H9 (cell line): ENCODE measurements at regions not wholly inside any gene's neighbourhood (a gene's known extent, or its start where the extent isn't known, plus 50 kb on each side); places are given as distances from the start of the nearest gene placed in this dataset.

Source experiments
- DNase-seq: peaks from one replicate; pipeline ENCODE4 v3.0.0-alpha.2; 2017
- H2AFZ ChIP-seq: one replicate; pipeline ENCODE4 v1.6.1; 2013; ENCODE audit warnings: mild to moderate bottlenecking, low read length, control low read depth, moderate library complexity
- H2AK5ac ChIP-seq: 2 replicates; pipeline ENCODE4 v1.6.1; 2013; ENCODE audit warnings: low read length, control low read depth, mixed read lengths; ENCODE audit not compliant: insufficient read length
- H2BK120ac ChIP-seq: one replicate; pipeline ENCODE4 v1.6.1; 2013; ENCODE audit warnings: low read depth, mild to moderate bottlenecking, low read length, control low read depth, inconsistent platforms; ENCODE audit not compliant: poor library complexity, severe bottlenecking
- H2BK12ac ChIP-seq: 2 replicates; pipeline ENCODE4 v1.6.1; 2013; ENCODE audit warnings: low read length, control low read depth, mixed read lengths, low read depth; ENCODE audit not compliant: insufficient read length
- H2BK15ac ChIP-seq: 2 replicates; pipeline ENCODE4 v1.6.1; 2013; ENCODE audit warnings: low read depth, low read length, control low read depth
- H2BK20ac ChIP-seq: one replicate; pipeline ENCODE4 v1.6.1; 2013; ENCODE audit warnings: low read depth, mild to moderate bottlenecking, low read length, control low read depth, inconsistent platforms; ENCODE audit not compliant: poor library complexity, severe bottlenecking
- H2BK5ac ChIP-seq: 2 replicates; pipeline ENCODE4 v1.6.1; 2013; ENCODE audit warnings: low read length, control low read depth, mixed read lengths; ENCODE audit not compliant: insufficient read length
- H3K14ac ChIP-seq: 2 replicates; pipeline ENCODE4 v1.6.1; 2013; ENCODE audit warnings: low read length, control low read depth; ENCODE audit not compliant: insufficient read depth
- H3K18ac ChIP-seq: 2 replicates; pipeline ENCODE4 v1.6.1; 2013; ENCODE audit warnings: low read depth, mild to moderate bottlenecking, mixed read lengths, low read length, control low read depth; ENCODE audit not compliant: insufficient read length
- H3K23ac ChIP-seq: 2 replicates; pipeline ENCODE4 v1.6.1; 2013; ENCODE audit warnings: low read length, control low read depth, mixed read lengths, low read depth; ENCODE audit not compliant: insufficient read length
- H3K23me2 ChIP-seq: 2 replicates; pipeline ENCODE4 v1.6.1; 2013; ENCODE audit warnings: low read depth, mild to moderate bottlenecking, mixed read lengths, low read length, control low read depth; ENCODE audit not compliant: insufficient read length, poor library complexity, severe bottlenecking
- H3K27ac ChIP-seq: 2 replicates; pipeline ENCODE4 v1.5.1; 2013; ENCODE audit warnings: low read length, control low read depth, mixed read lengths, low read depth; ENCODE audit not compliant: insufficient read length
- H3K27me3 ChIP-seq: 2 replicates; pipeline ENCODE4 v1.6.1; 2013; ENCODE audit warnings: low read length, control low read depth, inconsistent platforms; ENCODE audit not compliant: insufficient read depth
- H3K4ac ChIP-seq: 2 replicates; pipeline ENCODE4 v1.6.1; 2013; ENCODE audit warnings: low read depth, mild to moderate bottlenecking, control low read depth, inconsistent platforms, low read length, moderate library complexity
- H3K4me1 ChIP-seq: 2 replicates; pipeline ENCODE4 v1.6.1; 2013; ENCODE audit warnings: low read length, control low read depth, inconsistent platforms; ENCODE audit not compliant: insufficient read depth
- H3K4me2 ChIP-seq: 2 replicates; pipeline ENCODE4 v1.6.1; 2013; ENCODE audit warnings: low read length, control low read depth, mixed read lengths; ENCODE audit not compliant: insufficient read length, insufficient read depth
- H3K56ac ChIP-seq: 2 replicates; pipeline ENCODE4 v1.6.1; 2013; ENCODE audit warnings: low read depth, mild to moderate bottlenecking, mixed read lengths, low read length, control low read depth; ENCODE audit not compliant: insufficient read length
- H3K79me1 ChIP-seq: 2 replicates; pipeline ENCODE4 v1.6.1; 2013; ENCODE audit warnings: low read depth, mild to moderate bottlenecking, moderate library complexity, low read length, control low read depth, inconsistent platforms; ENCODE audit not compliant: insufficient read depth, poor library complexity, severe bottlenecking
- H3K79me2 ChIP-seq: 2 replicates; pipeline ENCODE4 v1.6.1; 2013; ENCODE audit warnings: low read length, control low read depth, inconsistent platforms; ENCODE audit not compliant: insufficient read depth
- H3K9ac ChIP-seq: 2 replicates; pipeline ENCODE4 v1.6.1; 2013; ENCODE audit warnings: low read length, control low read depth, mixed read lengths; ENCODE audit not compliant: insufficient read length; ENCODE audit errors: extremely low read depth
- H3K9me3 ChIP-seq: one replicate; pipeline ENCODE4 v1.6.1; 2013; ENCODE audit warnings: low read depth, low read length, inconsistent platforms; ENCODE audit not compliant: control insufficient read depth
- H3T11ph ChIP-seq: one replicate; pipeline ENCODE4 v1.6.1; 2013; ENCODE audit warnings: mild to moderate bottlenecking, low read length, control low read depth, inconsistent platforms
- H4K20me1 ChIP-seq: one replicate; pipeline ENCODE4 v1.6.1; 2013; ENCODE audit not compliant: control insufficient read depth, insufficient read length, insufficient read depth
- H4K5ac ChIP-seq: 2 replicates; pipeline ENCODE4 v1.6.1; 2013; ENCODE audit warnings: low read depth, mild to moderate bottlenecking, mixed read lengths, low read length, control low read depth; ENCODE audit not compliant: insufficient read length
- H4K8ac ChIP-seq: replicated peaks from 2 replicates; pipeline ENCODE4 v1.6.1; 2013; ENCODE audit warnings: low read length, control low read depth, mixed read lengths, low read depth; ENCODE audit not compliant: insufficient read length
- H4K91ac ChIP-seq: 2 replicates; pipeline ENCODE4 v1.6.1; 2013; ENCODE audit warnings: low read depth, mild to moderate bottlenecking, moderate library complexity, mixed read lengths, low read length, control low read depth; ENCODE audit not compliant: insufficient read length
- H3K27ac Mint-ChIP-seq, 3 experiments: 2 replicates in 2 of 3; 3 replicates in 1 of 3; pipeline ENCODE4 v1.8.0; 2020 to 2021; ENCODE audit warnings: mixed read lengths in 3 of 3, mild to moderate bottlenecking in 1 of 3, moderate library complexity in 1 of 3
- H3K27me3 Mint-ChIP-seq: 2 replicates; pipeline ENCODE4 v1.8.0; 2021; ENCODE audit warnings: low read depth, mild to moderate bottlenecking, moderate library complexity, mixed read lengths
- H3K36me3 Mint-ChIP-seq, 3 experiments: 2 replicates in 2 of 3; 3 replicates in 1 of 3; pipeline ENCODE4 v1.8.0; 2020 to 2021; ENCODE audit warnings: low read depth in 3 of 3, mixed read lengths in 3 of 3; ENCODE audit not compliant: insufficient read depth in 1 of 3
- H3K4me1 Mint-ChIP-seq, 2 experiments: 2 replicates each; pipeline ENCODE4 v1.8.0; 2020; ENCODE audit warnings: mixed read lengths in 2 of 2
- H3K4me3 Mint-ChIP-seq, 2 experiments: 2 replicates in 1 of 2; 3 replicates in 1 of 2; pipeline ENCODE4 v1.8.0; 2020 to 2021; ENCODE audit warnings: mild to moderate bottlenecking in 2 of 2, mixed read lengths in 2 of 2, moderate library complexity in 1 of 2
- H3K9me3 Mint-ChIP-seq, 2 experiments: 2 replicates in 1 of 2; 3 replicates in 1 of 2; pipeline ENCODE4 v1.8.0; 2020; ENCODE audit warnings: mild to moderate bottlenecking in 2 of 2, mixed read lengths in 2 of 2, moderate library complexity in 1 of 2
- WGBS: extraction: QIAGEN DNeasy Blood & Tissue Kit; methylation state at CpG from one replicate; pipeline ENCODE4 v1.1.7; 2013; ENCODE audit warnings: missing lambda C conversion rate, low lambda C conversion rate, mixed read lengths; ENCODE audit not compliant: insufficient read length; ENCODE audit errors: extremely low coverage; 5-methylcytosine and 5-hydroxymethylcytosine counted together
- TF ChIP-seq, protein P1 (sequence below): fragments of 200-600 bp; sonication (generic); conservative IDR thresholded peaks from 3 replicates; pipeline ENCODE4 v1.8.0; 2021; ENCODE audit warnings: antibody characterized with exemption, mild to moderate bottlenecking

DNA sequence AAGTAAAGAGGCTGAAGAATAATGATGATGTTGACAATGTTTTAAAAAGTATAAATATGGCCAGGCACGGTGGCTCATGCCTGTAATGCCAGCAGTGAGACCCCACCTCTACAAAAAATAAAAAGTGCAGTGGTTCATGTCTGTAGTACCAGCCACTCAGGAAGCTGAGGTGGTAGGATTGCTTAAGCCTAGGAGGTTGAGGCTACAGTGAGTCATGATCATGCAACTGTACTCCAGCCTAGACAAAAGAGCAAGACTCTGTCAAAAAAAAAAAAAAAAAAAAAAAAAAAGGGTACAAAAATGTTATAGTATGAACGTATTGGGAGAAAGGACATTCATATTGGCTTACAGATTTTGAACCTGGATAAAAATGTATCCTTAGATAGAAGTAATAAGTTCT is 543.1 kb upstream of the IRAK1BP1 start:
- no CpG with 5 or more reads among the region's 2 CpGs for WGBS
- Histone ChIP-seq H2AFZ (no peak overlapping the region), H4K20me1 (no peaks in the 10 kb centered on the region), H3K27me3 (no peaks in the 10 kb centered on the region), H3K9me3 (no peaks in the 10 kb centered on the region), H3K4me1 (no peaks in the 10 kb centered on the region), H2BK12ac (no peak overlapping the region), H3K4me2 (no peak overlapping the region), H2BK15ac (no peak overlapping the region), H2BK20ac (no peak overlapping the region), H3K9ac (no peak overlapping the region), H4K8ac (no peak overlapping the region), H4K91ac (no peak overlapping the region), H2BK120ac (no peak overlapping the region), H3K79me2 (no peaks in the 10 kb centered on the region), H2AK5ac (no peak overlapping the region), H3K4ac (no peak overlapping the region), H3K56ac (no peak overlapping the region), H3K18ac (no peak overlapping the region), H3K14ac (no peak overlapping the region), H3K23ac (no peak overlapping the region), H3K23me2 (no peaks in the 10 kb centered on the region), H2BK5ac (no peak overlapping the region), H4K5ac (no peak overlapping the region), H3T11ph (no peak overlapping the region), H3K79me1 (no peaks in the 10 kb centered on the region), H3K27ac (no peak overlapping the region)
- H3K4me1 Mint-ChIP-seq = no peaks in the 10 kb centered on the region
- H3K27me3 Mint-ChIP-seq = no peaks in the 10 kb centered on the region
- no peak for DNase-seq
- no peak overlapping the region for H3K4me3 Mint-ChIP-seq
- TF ChIP-seq, protein P1, sequence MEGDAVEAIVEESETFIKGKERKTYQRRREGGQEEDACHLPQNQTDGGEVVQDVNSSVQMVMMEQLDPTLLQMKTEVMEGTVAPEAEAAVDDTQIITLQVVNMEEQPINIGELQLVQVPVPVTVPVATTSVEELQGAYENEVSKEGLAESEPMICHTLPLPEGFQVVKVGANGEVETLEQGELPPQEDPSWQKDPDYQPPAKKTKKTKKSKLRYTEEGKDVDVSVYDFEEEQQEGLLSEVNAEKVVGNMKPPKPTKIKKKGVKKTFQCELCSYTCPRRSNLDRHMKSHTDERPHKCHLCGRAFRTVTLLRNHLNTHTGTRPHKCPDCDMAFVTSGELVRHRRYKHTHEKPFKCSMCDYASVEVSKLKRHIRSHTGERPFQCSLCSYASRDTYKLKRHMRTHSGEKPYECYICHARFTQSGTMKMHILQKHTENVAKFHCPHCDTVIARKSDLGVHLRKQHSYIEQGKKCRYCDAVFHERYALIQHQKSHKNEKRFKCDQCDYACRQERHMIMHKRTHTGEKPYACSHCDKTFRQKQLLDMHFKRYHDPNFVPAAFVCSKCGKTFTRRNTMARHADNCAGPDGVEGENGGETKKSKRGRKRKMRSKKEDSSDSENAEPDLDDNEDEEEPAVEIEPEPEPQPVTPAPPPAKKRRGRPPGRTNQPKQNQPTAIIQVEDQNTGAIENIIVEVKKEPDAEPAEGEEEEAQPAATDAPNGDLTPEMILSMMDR = no peak
- no peaks in the 10 kb centered on the region for H3K36me3 Mint-ChIP-seq
- H3K9me3 Mint-ChIP-seq = no peaks in the 10 kb centered on the region
- no peak overlapping the region for H3K27ac Mint-ChIP-seq
